Mesenchymal stem cell (in vitro differentiated cells and primary cell): ENCODE measurements at regions not wholly inside any gene's neighbourhood (a gene's known extent, or its start where the extent isn't known, plus 50 kb on each side); places are given as distances from the start of the nearest gene placed in this dataset.
"Not testable (repeated sequence)": the region's sequence is repeated elsewhere in the genome, so short reads cannot be mapped to it uniquely, and the experiment has no call there.

ENCODE experiments used
- DNase-seq: peaks from one replicate; pipeline ENCODE4 v3.0.0-alpha.2; 2013
- H2AFZ ChIP-seq: one replicate; pipeline ENCODE4 v1.6.1; 2013; ENCODE audit warnings: low read depth, mild to moderate bottlenecking, control low read depth, inconsistent platforms, low read length, moderate library complexity
- H2AK5ac ChIP-seq: 2 replicates; pipeline ENCODE4 v1.6.1; 2013; ENCODE audit warnings: low read length, moderate library complexity, mild to moderate bottlenecking, inconsistent platforms; ENCODE audit not compliant: severe bottlenecking
- H2BK120ac ChIP-seq: one replicate; pipeline ENCODE4 v1.6.1; 2013; ENCODE audit warnings: low read depth, mild to moderate bottlenecking, inconsistent platforms, low read length, moderate library complexity
- H2BK12ac ChIP-seq, 2 experiments: one replicate each; pipeline ENCODE4 v1.6.1; 2013; ENCODE audit warnings: inconsistent platforms in 2 of 2, low read length in 2 of 2, mild to moderate bottlenecking in 2 of 2, moderate library complexity in 2 of 2, control low read depth in 1 of 2
- H2BK15ac ChIP-seq: one replicate; pipeline ENCODE4 v1.6.1; 2013; ENCODE audit warnings: mild to moderate bottlenecking, low read depth, inconsistent platforms; ENCODE audit not compliant: poor library complexity, severe bottlenecking
- H2BK5ac ChIP-seq: 2 replicates; pipeline ENCODE4 v1.6.1; 2013; ENCODE audit warnings: low read depth, mild to moderate bottlenecking, low read length, control low read depth, inconsistent platforms; ENCODE audit not compliant: poor library complexity, severe bottlenecking
- H3K14ac ChIP-seq, 2 experiments: one replicate each; pipeline ENCODE4 v1.6.1; 2013; ENCODE audit warnings: inconsistent platforms in 2 of 2, low read length in 2 of 2, control low read depth in 1 of 2, mild to moderate bottlenecking in 1 of 2, moderate library complexity in 1 of 2
- H3K18ac ChIP-seq, 2 experiments: one replicate each; pipeline ENCODE4 v1.6.1; 2013; ENCODE audit warnings: inconsistent platforms in 2 of 2, low read length in 2 of 2, control low read depth in 1 of 2, low read depth in 1 of 2, mild to moderate bottlenecking in 1 of 2
- H3K23ac ChIP-seq, 2 experiments: one replicate each; pipeline ENCODE4 v1.6.1; 2013; ENCODE audit warnings: inconsistent platforms in 2 of 2, low read length in 2 of 2, mild to moderate bottlenecking in 2 of 2, moderate library complexity in 2 of 2, control low read depth in 1 of 2
- H3K27ac ChIP-seq: 2 replicates; pipeline ENCODE4 v1.5.1; 2013; ENCODE audit warnings: mild to moderate bottlenecking, moderate library complexity, low read length, control low read depth, inconsistent platforms; ENCODE audit not compliant: poor library complexity, severe bottlenecking
- H3K27me3 ChIP-seq, 2 experiments: 2 replicates each; pipeline versions ENCODE4 v1.6.1 to v1.7.0; 2013; ENCODE audit warnings: low read length in 2 of 2, mild to moderate bottlenecking in 2 of 2, moderate library complexity in 2 of 2, control low read depth in 1 of 2, inconsistent platforms in 1 of 2; ENCODE audit not compliant: control insufficient read depth in 1 of 2, insufficient read depth in 1 of 2
- H3K36me3 ChIP-seq, 2 experiments: 2 replicates each; pipeline versions ENCODE4 v1.6.1 to v1.7.0; 2013; ENCODE audit warnings: low read length in 2 of 2, control low read depth in 1 of 2, inconsistent platforms in 1 of 2, low read depth in 1 of 2, mild to moderate bottlenecking in 1 of 2; ENCODE audit not compliant: insufficient read depth in 2 of 2, control insufficient read depth in 1 of 2
- H3K4ac ChIP-seq, 2 experiments: one replicate each; pipeline ENCODE4 v1.6.1; 2013; ENCODE audit warnings: inconsistent platforms in 2 of 2, low read length in 2 of 2, mild to moderate bottlenecking in 2 of 2, moderate library complexity in 2 of 2, control low read depth in 1 of 2, low read depth in 1 of 2
- H3K4me1 ChIP-seq: 2 replicates; pipeline ENCODE4 v1.6.1; 2013; ENCODE audit warnings: low read depth, low read length, control low read depth; ENCODE audit not compliant: control insufficient read depth, insufficient read depth
- H3K4me2 ChIP-seq: 2 replicates; pipeline ENCODE4 v1.6.1; 2013; ENCODE audit warnings: low read length, mild to moderate bottlenecking, inconsistent platforms; ENCODE audit not compliant: poor library complexity, severe bottlenecking
- H3K4me3 ChIP-seq, 2 experiments: 2 replicates each; pipeline versions ENCODE4 v1.5.1 to v1.7.0; 2013; ENCODE audit warnings: low read length in 2 of 2, mild to moderate bottlenecking in 2 of 2, control low read depth in 1 of 2, low read depth in 1 of 2; ENCODE audit not compliant: insufficient read depth in 1 of 2
- H3K79me1 ChIP-seq: replicated peaks from 2 replicates; pipeline ENCODE4 v1.6.1; 2013; ENCODE audit warnings: mild to moderate bottlenecking, control low read depth, low read length, inconsistent platforms; ENCODE audit not compliant: poor library complexity, severe bottlenecking
- H3K9ac ChIP-seq: 2 replicates; pipeline ENCODE4 v1.7.0; 2013; ENCODE audit warnings: mild to moderate bottlenecking, low read length, moderate library complexity
- H3K9me3 ChIP-seq: 2 replicates; pipeline ENCODE4 v1.7.0; 2013; ENCODE audit warnings: mild to moderate bottlenecking, low read length; ENCODE audit not compliant: control insufficient read depth
- H4K8ac ChIP-seq: one replicate; pipeline ENCODE4 v1.6.1; 2013; ENCODE audit warnings: inconsistent platforms, mild to moderate bottlenecking, low read length, moderate library complexity
- H4K91ac ChIP-seq: one replicate; pipeline ENCODE4 v1.6.1; 2013; ENCODE audit warnings: mild to moderate bottlenecking, low read length, inconsistent platforms
- WGBS: methylation state at CpG from one replicate; pipeline ENCODE4 v1.1.7; 2013; ENCODE audit warnings: mixed read lengths; 5-methylcytosine and 5-hydroxymethylcytosine counted together

- H3K4ac ChIP-seq: no peak overlapping the region
- no peak overlapping the region for H3K9ac ChIP-seq
- no peak overlapping the region for H2AFZ ChIP-seq
- H3K27me3 ChIP-seq: no peaks in the 10 kb centered on the region
- H3K79me1 ChIP-seq: no peaks in the 10 kb centered on the region
- H3K4me1 ChIP-seq: no peaks in the 10 kb centered on the region
- H3K18ac ChIP-seq: no peak overlapping the region
- no peak overlapping the region for H2AK5ac ChIP-seq
- H3K27ac ChIP-seq: no peak overlapping the region
- H2BK15ac ChIP-seq: no peak overlapping the region
- no peak overlapping the region for H2BK5ac ChIP-seq
- no peak overlapping the region for H4K8ac ChIP-seq
- no peak for DNase-seq
- H3K9me3 ChIP-seq: no peaks in the 10 kb centered on the region
- no peak overlapping the region for H4K91ac ChIP-seq
- 83% methylated on average over 2 of the region's 5 CpGs for WGBS
- H2BK120ac ChIP-seq: no peak overlapping the region
- H3K36me3 ChIP-seq: no peaks in the 10 kb centered on the region
- no peak overlapping the region for H3K4me2 ChIP-seq
- H3K4me3 ChIP-seq: no peak overlapping the region
- no peak overlapping the region for H3K14ac ChIP-seq
- H2BK12ac ChIP-seq: no peak overlapping the region
- H3K23ac ChIP-seq: no peak overlapping the region
Observed at GRCh38 chrY:16157801-16158200, 1633.5 kb downstream of the NLGN4Y start.

GRCh38 chrY:16175740-16176139 lies 1651.4 kb downstream of the NLGN4Y start:
- not testable (repeated sequence) for DNase-seq, H3K18ac ChIP-seq, H3K4me2 ChIP-seq, H2BK120ac ChIP-seq, H2BK12ac ChIP-seq, H3K4ac ChIP-seq, H3K14ac ChIP-seq, H4K8ac ChIP-seq, H4K91ac ChIP-seq, H2BK15ac ChIP-seq, H3K27me3 ChIP-seq, H3K4me3 ChIP-seq, H3K36me3 ChIP-seq, H3K23ac ChIP-seq, H2AFZ ChIP-seq, H2BK5ac ChIP-seq, H3K27ac ChIP-seq, H3K79me1 ChIP-seq, H3K9me3 ChIP-seq, H3K4me1 ChIP-seq, H2AK5ac ChIP-seq, H3K9ac ChIP-seq
- WGBS: no CpG with 5 or more reads among the region's 1 CpG

- H3K9ac ChIP-seq, H3K4ac ChIP-seq, H3K14ac ChIP-seq, H3K9me3 ChIP-seq, H3K4me2 ChIP-seq, H2BK12ac ChIP-seq, H3K27me3 ChIP-seq, H2AK5ac ChIP-seq, H3K36me3 ChIP-seq, DNase-seq, H2BK120ac ChIP-seq, H3K4me1 ChIP-seq, H4K8ac ChIP-seq, H3K79me1 ChIP-seq, H2BK5ac ChIP-seq, H3K4me3 ChIP-seq, H2BK15ac ChIP-seq, H3K27ac ChIP-seq, H4K91ac ChIP-seq, H3K23ac ChIP-seq, H2AFZ ChIP-seq, H3K18ac ChIP-seq: not testable (repeated sequence)
- WGBS: no CpG with 5 or more reads among the region's 3 CpGs
Observed at GRCh38 chrY:16205482-16205881, 1674.5 kb downstream of the CDY2B start.

- H2AFZ ChIP-seq, H3K18ac ChIP-seq, H3K9me3 ChIP-seq, H3K23ac ChIP-seq, H3K4me1 ChIP-seq, H2BK5ac ChIP-seq, H2AK5ac ChIP-seq, H2BK15ac ChIP-seq, H3K27ac ChIP-seq, H3K4ac ChIP-seq, H3K27me3 ChIP-seq, H3K36me3 ChIP-seq, H3K14ac ChIP-seq, H3K4me3 ChIP-seq, DNase-seq, H3K79me1 ChIP-seq, H4K8ac ChIP-seq, H2BK12ac ChIP-seq, H3K4me2 ChIP-seq, H4K91ac ChIP-seq, H3K9ac ChIP-seq, H2BK120ac ChIP-seq: not testable (repeated sequence)
- WGBS: no CpG with 5 or more reads among the region's 1 CpG
Observed at GRCh38 chrY:16243322-16243721, 1636.7 kb downstream of the CDY2B start.
